Endodermal cell (in vitro differentiated cells): ENCODE measurements at regions not wholly inside any gene's neighbourhood (a gene's known extent, or its start where the extent isn't known, plus 50 kb on each side); places are given as distances from the start of the nearest gene placed in this dataset.

Experiments used
- DNase-seq: peaks from one replicate; pipeline ENCODE4 v3.0.0-alpha.2; 2017
- H3K27ac ChIP-seq: 2 replicates; pipeline ENCODE4 v1.5.1; 2013; ENCODE audit warnings: mild to moderate bottlenecking, low read depth, low read length, moderate library complexity
- H3K27me3 ChIP-seq: 2 replicates; pipeline ENCODE4 v1.6.1; 2013; ENCODE audit warnings: mild to moderate bottlenecking, low read length, moderate library complexity; ENCODE audit not compliant: insufficient read depth, control insufficient read depth, poor library complexity, severe bottlenecking
- H3K36me3 ChIP-seq: 2 replicates; pipeline ENCODE4 v1.7.0; 2013; ENCODE audit warnings: mild to moderate bottlenecking, low read length, moderate library complexity; ENCODE audit not compliant: control insufficient read depth, insufficient read depth
- H3K4me1 ChIP-seq: one replicate; pipeline ENCODE4 v1.7.0; 2013; ENCODE audit warnings: low read length; ENCODE audit not compliant: control insufficient read depth, insufficient read depth
- H3K4me3 ChIP-seq: 2 replicates; pipeline ENCODE4 v1.5.1; 2013; ENCODE audit warnings: mild to moderate bottlenecking, low read length, moderate library complexity
- H3K9ac ChIP-seq: 2 replicates; pipeline ENCODE4 v1.6.1; 2013; ENCODE audit warnings: mild to moderate bottlenecking, low read length, moderate library complexity; ENCODE audit not compliant: poor library complexity, severe bottlenecking; ENCODE audit errors: extremely low read depth
- H3K9me3 ChIP-seq: 2 replicates; pipeline ENCODE4 v1.6.1; 2013; ENCODE audit warnings: mild to moderate bottlenecking, low read length, moderate library complexity; ENCODE audit not compliant: control insufficient read depth
- H3K27ac Mint-ChIP-seq: 2 replicates; pipeline ENCODE4 v1.8.0; 2020; ENCODE audit warnings: mixed read lengths
- H3K27me3 Mint-ChIP-seq: 2 replicates; pipeline ENCODE4 v1.8.0; 2021; ENCODE audit warnings: mild to moderate bottlenecking, mixed read lengths; ENCODE audit not compliant: insufficient read depth
- H3K36me3 Mint-ChIP-seq: 2 replicates; pipeline ENCODE4 v1.8.0; 2020; ENCODE audit warnings: low read depth, mixed read lengths
- H3K4me1 Mint-ChIP-seq: 2 replicates; pipeline ENCODE4 v1.8.0; 2020; ENCODE audit warnings: mixed read lengths
- H3K4me3 Mint-ChIP-seq: 2 replicates; pipeline ENCODE4 v1.8.0; 2020; ENCODE audit warnings: mild to moderate bottlenecking, moderate library complexity, mixed read lengths
- H3K9me3 Mint-ChIP-seq: 2 replicates; pipeline ENCODE4 v1.8.0; 2020; ENCODE audit warnings: mild to moderate bottlenecking, mixed read lengths
- CTCF ChIP-seq: fragments of 200-600 bp; sonication (generic); conservative IDR thresholded peaks from 2 replicates; pipeline ENCODE4 v1.5.0; 2021; ENCODE audit warnings: antibody characterized with exemption, mild to moderate bottlenecking
- WGBS, 2 experiments: methylation state at CpG; one replicate each; pipeline versions ENCODE4 v1.1.5 to v1.1.7; 2013; ENCODE audit warnings: missing lambda C conversion rate in 2 of 2, mixed read lengths in 1 of 2; ENCODE audit not compliant: insufficient coverage in 1 of 2, insufficient read length in 1 of 2; 5-methylcytosine and 5-hydroxymethylcytosine counted together

- TF ChIP-seq CTCF: no peak
- Mint-ChIP-seq H3K27me3 (peaks cover 3% of the 10 kb centered on the region), H3K9me3 (no peaks in the 10 kb centered on the region), H3K4me3 (no peak overlapping the region), H3K27ac (no peak overlapping the region), H3K4me1 (no peaks in the 10 kb centered on the region), H3K36me3 (no peaks in the 10 kb centered on the region)
- H3K4me3 ChIP-seq: no peak overlapping the region
- no peaks in the 10 kb centered on the region for H3K9me3 ChIP-seq
- DNase-seq: no peak
- no peaks in the 10 kb centered on the region for H3K4me1 ChIP-seq
- no peak overlapping the region for H3K27ac ChIP-seq
- no peaks in the 10 kb centered on the region for H3K36me3 ChIP-seq
- H3K27me3 ChIP-seq: no peaks in the 10 kb centered on the region
- no peak overlapping the region for H3K9ac ChIP-seq
- WGBS, 2 experiments: 97 to 100% methylated on average over 1 to 2 of the region's 2 CpGs
These were observed 107.3 kb upstream of the TMEM72 start for GRCh38 chr10:44803862-44804261.

- H3K27ac ChIP-seq: no peak overlapping the region
- H3K36me3 ChIP-seq: no peaks in the 10 kb centered on the region
- H3K27ac Mint-ChIP-seq: no peak overlapping the region
- no peak overlapping the region for H3K4me3 Mint-ChIP-seq
- H3K4me3 ChIP-seq: no peak overlapping the region
- H3K9ac ChIP-seq: no peak overlapping the region
- peaks cover 3% of the 10 kb centered on the region for H3K27me3 Mint-ChIP-seq
- H3K27me3 ChIP-seq: no peaks in the 10 kb centered on the region
- H3K36me3 Mint-ChIP-seq: no peaks in the 10 kb centered on the region
- H3K9me3 ChIP-seq: no peaks in the 10 kb centered on the region
- peaks cover 6% of the 10 kb centered on the region for H3K4me1 Mint-ChIP-seq
- DNase-seq: no peak
- H3K4me1 ChIP-seq: no peaks in the 10 kb centered on the region
- H3K9me3 Mint-ChIP-seq: no peaks in the 10 kb centered on the region
- 82 to 100% methylated on average over 1 of the region's 1 CpG for WGBS, 2 experiments
- TF ChIP-seq CTCF: no peak
These were observed 106.5 kb upstream of the TMEM72 start for GRCh38 chr10:44804661-44805060.

DNA sequence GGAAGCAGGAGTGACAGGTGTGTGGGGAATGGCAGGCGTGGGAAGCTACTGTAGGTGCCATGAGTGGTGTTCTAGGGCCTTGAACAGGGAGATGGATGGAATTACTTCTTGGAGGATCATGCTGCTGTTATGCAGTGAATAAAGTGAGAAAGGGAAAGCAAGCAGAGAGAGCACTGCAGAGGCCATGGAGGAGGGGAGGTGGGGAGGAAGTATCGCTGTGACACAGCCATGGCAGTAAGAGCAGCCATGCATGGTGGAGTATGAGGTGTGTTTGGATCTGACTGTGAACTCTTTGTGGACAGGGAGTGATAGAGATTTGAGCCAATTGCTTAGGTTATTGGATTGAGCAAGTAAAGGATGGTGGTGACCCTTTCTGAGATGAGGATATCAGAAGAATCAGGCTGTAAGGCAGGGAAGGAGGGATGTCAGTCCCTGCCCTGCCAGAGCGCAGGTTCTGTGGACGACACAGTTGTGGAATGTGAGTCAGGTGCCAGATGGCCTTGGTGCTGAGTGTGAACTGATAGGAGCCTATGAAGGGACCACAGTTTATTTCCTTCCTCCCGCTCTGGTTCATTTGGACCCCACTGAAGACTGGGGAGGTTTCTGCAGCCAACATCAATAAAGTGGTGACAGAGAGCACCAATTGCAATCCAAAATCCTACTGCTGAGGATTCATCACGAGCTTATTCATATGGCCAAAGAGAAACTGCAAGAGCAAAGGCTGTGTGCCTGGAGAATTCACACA is 105.5 kb upstream of the TMEM72 start:
- no peak for TF ChIP-seq CTCF
- 79 to 82% methylated on average over 5 to 6 of the region's 6 CpGs for WGBS, 2 experiments
- no peaks in the 10 kb centered on the region for H3K36me3 ChIP-seq
- no peak overlapping the region for H3K27ac Mint-ChIP-seq
- no peak overlapping the region for H3K9ac ChIP-seq
- H3K9me3 Mint-ChIP-seq: no peaks in the 10 kb centered on the region
- no peak overlapping the region for H3K4me3 Mint-ChIP-seq
- no peaks in the 10 kb centered on the region for H3K27me3 ChIP-seq
- H3K4me3 ChIP-seq: no peak overlapping the region
- no peaks in the 10 kb centered on the region for H3K4me1 ChIP-seq
- peaks cover 3% of the 10 kb centered on the region for H3K27me3 Mint-ChIP-seq
- DNase-seq: no peak
- H3K36me3 Mint-ChIP-seq: no peaks in the 10 kb centered on the region
- no peak overlapping the region for H3K27ac ChIP-seq
- H3K4me1 Mint-ChIP-seq: peaks cover 8% of the 10 kb centered on the region
- H3K9me3 ChIP-seq: no peaks in the 10 kb centered on the region
